ENCODE measurements at regions not wholly inside any gene's neighbourhood (a gene's known extent, or its start where the extent isn't known, plus 50 kb on each side); places are given as distances from the start of the nearest gene placed in this dataset.

GRCh38 chr3:118402971-118403370 is 631.7 kb downstream of the IGSF11 start:
- TF ChIP-seq, protein P1, sequence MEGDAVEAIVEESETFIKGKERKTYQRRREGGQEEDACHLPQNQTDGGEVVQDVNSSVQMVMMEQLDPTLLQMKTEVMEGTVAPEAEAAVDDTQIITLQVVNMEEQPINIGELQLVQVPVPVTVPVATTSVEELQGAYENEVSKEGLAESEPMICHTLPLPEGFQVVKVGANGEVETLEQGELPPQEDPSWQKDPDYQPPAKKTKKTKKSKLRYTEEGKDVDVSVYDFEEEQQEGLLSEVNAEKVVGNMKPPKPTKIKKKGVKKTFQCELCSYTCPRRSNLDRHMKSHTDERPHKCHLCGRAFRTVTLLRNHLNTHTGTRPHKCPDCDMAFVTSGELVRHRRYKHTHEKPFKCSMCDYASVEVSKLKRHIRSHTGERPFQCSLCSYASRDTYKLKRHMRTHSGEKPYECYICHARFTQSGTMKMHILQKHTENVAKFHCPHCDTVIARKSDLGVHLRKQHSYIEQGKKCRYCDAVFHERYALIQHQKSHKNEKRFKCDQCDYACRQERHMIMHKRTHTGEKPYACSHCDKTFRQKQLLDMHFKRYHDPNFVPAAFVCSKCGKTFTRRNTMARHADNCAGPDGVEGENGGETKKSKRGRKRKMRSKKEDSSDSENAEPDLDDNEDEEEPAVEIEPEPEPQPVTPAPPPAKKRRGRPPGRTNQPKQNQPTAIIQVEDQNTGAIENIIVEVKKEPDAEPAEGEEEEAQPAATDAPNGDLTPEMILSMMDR (conservative IDR thresholded peaks at IDR 0.05; ENCODE audit: low read depth, low read length) = no peak
- Histone ChIP-seq H3K79me2 (ENCODE audit: insufficient read depth, low read depth) (no peaks in the 10 kb centered on the region), H3K4me2 (no peak overlapping the region), H3K9ac (no peak overlapping the region), H3K4me3 (IDR thresholded peaks at IDR 0.05; ENCODE audit: insufficient read depth, low read depth, low read length) (no peak overlapping the region), H3K36me3 (ENCODE audit: insufficient read depth) (no peaks in the 10 kb centered on the region), H4K20me1 (ENCODE audit: insufficient read depth) (no peaks in the 10 kb centered on the region), H3K4me1 (ENCODE audit: low read depth, poor library complexity, severe bottlenecking) (no peaks in the 10 kb centered on the region), H3K27ac (no peak overlapping the region), H3K27me3 (ENCODE audit: insufficient read depth, low read depth) (no peaks in the 10 kb centered on the region), H2AFZ (ENCODE audit: low read depth) (no peak overlapping the region)

- H3K27ac ChIP-seq = no peak overlapping the region
- no peak overlapping the region for H3K9ac ChIP-seq
- H3K4me1 ChIP-seq (ENCODE audit: low read depth, poor library complexity, severe bottlenecking) = no peaks in the 10 kb centered on the region
- no peaks in the 10 kb centered on the region for H3K36me3 ChIP-seq (ENCODE audit: insufficient read depth)
- no peak overlapping the region for H2AFZ ChIP-seq (ENCODE audit: low read depth)
- no peaks in the 10 kb centered on the region for H4K20me1 ChIP-seq (ENCODE audit: insufficient read depth)
- TF ChIP-seq, protein P1 (conservative IDR thresholded peaks at IDR 0.05; ENCODE audit: low read depth, low read length) = no peak
- H3K4me2 ChIP-seq = no peak overlapping the region
- no peaks in the 10 kb centered on the region for H3K79me2 ChIP-seq (ENCODE audit: insufficient read depth, low read depth)
- H3K27me3 ChIP-seq (ENCODE audit: insufficient read depth, low read depth) = no peaks in the 10 kb centered on the region
- H3K4me3 ChIP-seq (IDR thresholded peaks at IDR 0.05; ENCODE audit: insufficient read depth, low read depth, low read length) = no peak overlapping the region
Measured at GRCh38 chr3:118406562-118406961, 628.1 kb downstream of the IGSF11 start.

- Histone ChIP-seq H3K27ac (no peak overlapping the region), H3K4me3 (IDR thresholded peaks at IDR 0.05; ENCODE audit: insufficient read depth, low read depth, low read length) (no peak overlapping the region), H4K20me1 (ENCODE audit: insufficient read depth) (no peaks in the 10 kb centered on the region), H2AFZ (ENCODE audit: low read depth) (no peak overlapping the region), H3K79me2 (ENCODE audit: insufficient read depth, low read depth) (no peaks in the 10 kb centered on the region), H3K4me1 (ENCODE audit: low read depth, poor library complexity, severe bottlenecking) (no peaks in the 10 kb centered on the region), H3K9ac (no peak overlapping the region), H3K27me3 (ENCODE audit: insufficient read depth, low read depth) (no peaks in the 10 kb centered on the region), H3K4me2 (no peak overlapping the region), H3K36me3 (ENCODE audit: insufficient read depth) (no peaks in the 10 kb centered on the region)
- TF ChIP-seq, protein P1 (conservative IDR thresholded peaks at IDR 0.05; ENCODE audit: low read depth, low read length) = no peak
Measured at GRCh38 chr3:118408431-118408830, 626.2 kb downstream of the IGSF11 start.

DNA sequence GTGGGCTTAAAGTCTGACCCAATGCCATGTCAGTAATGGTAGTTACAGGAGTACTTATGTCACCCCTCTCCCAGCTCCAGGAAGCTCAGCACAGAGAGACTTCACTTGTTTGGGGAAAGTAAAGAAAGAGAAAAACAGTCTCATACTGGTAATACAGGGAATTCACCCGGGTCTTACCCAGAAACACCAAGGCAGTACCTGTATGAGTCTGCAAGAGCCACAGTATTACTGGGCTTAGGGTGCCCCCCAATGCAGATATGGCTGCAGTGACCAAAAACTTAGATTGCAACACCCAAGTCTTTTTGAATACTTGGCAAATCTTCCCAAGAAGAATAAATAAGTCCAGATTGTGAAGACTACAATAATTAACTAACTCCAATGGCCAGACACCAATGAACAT is 622.1 kb downstream of the IGSF11 start:
- H3K4me2 ChIP-seq = no peak overlapping the region
- no peak overlapping the region for H3K4me3 ChIP-seq (IDR thresholded peaks at IDR 0.05; ENCODE audit: insufficient read depth, low read depth, low read length)
- no peak overlapping the region for H3K27ac ChIP-seq
- H4K20me1 ChIP-seq (ENCODE audit: insufficient read depth) = no peaks in the 10 kb centered on the region
- H3K4me1 ChIP-seq (ENCODE audit: low read depth, poor library complexity, severe bottlenecking) = no peaks in the 10 kb centered on the region
- H3K9ac ChIP-seq = no peak overlapping the region
- H3K36me3 ChIP-seq (ENCODE audit: insufficient read depth) = no peaks in the 10 kb centered on the region
- H3K27me3 ChIP-seq (ENCODE audit: insufficient read depth, low read depth) = no peaks in the 10 kb centered on the region
- TF ChIP-seq, protein P1 (conservative IDR thresholded peaks at IDR 0.05; ENCODE audit: low read depth, low read length) = no peak
- H3K79me2 ChIP-seq (ENCODE audit: insufficient read depth, low read depth) = no peaks in the 10 kb centered on the region
- H2AFZ ChIP-seq (ENCODE audit: low read depth) = no peak overlapping the region

Data from KMS-11 (cell line).